Ishikawa (cell line): ENCODE measurements at regions not wholly inside any gene's neighbourhood (a gene's known extent, or its start where the extent isn't known, plus 50 kb on each side); places are given as distances from the start of the nearest gene placed in this dataset.

Source experiments
- CEBPB ChIP-seq: IDR thresholded peaks from 2 replicates; pipeline ENCODE4 v1.6.1; 2012
- CREB1 ChIP-seq: IDR thresholded peaks from 2 replicates; pipeline ENCODE4 v1.6.1; 2012; ENCODE audit warnings: low read depth
- EGR1 ChIP-seq: IDR thresholded peaks from 2 replicates; pipeline ENCODE4 v1.6.1; 2012
- EP300 ChIP-seq: IDR thresholded peaks from 2 replicates; pipeline ENCODE4 v1.6.1; 2012; ENCODE audit warnings: borderline replicate concordance
- FOXM1 ChIP-seq: IDR thresholded peaks from 2 replicates; pipeline ENCODE4 v1.6.1; 2012; ENCODE audit warnings: low read depth, borderline replicate concordance
- NFIC ChIP-seq: IDR thresholded peaks from 2 replicates; pipeline ENCODE4 v1.6.1; 2012
- RAD21 ChIP-seq: IDR thresholded peaks from 2 replicates; pipeline ENCODE4 v1.6.1; 2012; ENCODE audit warnings: low read depth
- TAF1 ChIP-seq: IDR thresholded peaks from 2 replicates; pipeline ENCODE4 v1.6.1; 2012; ENCODE audit warnings: low read depth, mild to moderate bottlenecking
- TCF12 ChIP-seq: IDR thresholded peaks from 2 replicates; pipeline ENCODE4 v1.6.1; 2012; ENCODE audit warnings: low read depth
- TEAD4 ChIP-seq: IDR thresholded peaks from 2 replicates; pipeline ENCODE4 v1.6.1; 2012
- YY1 ChIP-seq: IDR thresholded peaks from 2 replicates; pipeline ENCODE4 v1.6.1; 2012; ENCODE audit warnings: low read depth
- ZBTB7A ChIP-seq: IDR thresholded peaks from 2 replicates; pipeline ENCODE4 v1.6.1; 2012; ENCODE audit warnings: low read depth
- TF ChIP-seq, protein P1 (sequence below): IDR thresholded peaks from 2 replicates; pipeline ENCODE4 v1.6.1; 2012
- TF ChIP-seq, protein P2 (sequence below): IDR thresholded peaks from 2 replicates; pipeline ENCODE4 v1.6.1; 2012; ENCODE audit warnings: low read depth, mild to moderate bottlenecking
- TF ChIP-seq, protein P3 (sequence below): IDR thresholded peaks from 2 replicates; pipeline ENCODE4 v1.6.1; 2012

DNA sequence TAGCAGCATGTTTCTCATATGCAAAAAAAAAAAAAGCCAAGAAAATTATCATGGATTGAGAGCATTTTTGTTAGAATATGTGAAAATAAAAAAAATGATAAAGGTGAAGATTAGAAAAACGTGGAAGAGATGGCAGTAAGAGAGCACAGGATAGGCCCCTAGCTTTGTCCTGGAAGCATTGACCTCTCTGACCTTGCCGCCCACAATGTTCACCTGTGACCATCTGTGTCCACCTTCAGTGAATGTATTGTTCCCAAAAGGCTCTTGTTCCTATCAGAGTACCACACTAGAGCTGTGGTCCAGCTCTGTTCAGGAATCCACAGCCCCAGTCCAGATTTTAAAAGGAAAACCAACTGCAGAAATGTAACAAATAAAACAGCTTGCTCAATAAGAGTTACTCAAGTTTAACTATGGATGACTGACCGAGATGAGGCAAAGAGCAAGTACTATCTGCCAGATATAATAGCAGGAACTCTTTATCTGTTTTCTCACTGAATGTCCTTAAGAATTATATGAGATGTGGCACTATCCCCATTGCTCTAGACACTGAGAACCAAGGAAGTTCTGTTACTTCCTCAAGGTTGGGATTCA, 287.7 kb upstream of the STXBP5 start:
- TF ChIP-seq TAF1 (no peak), EP300 (no peak), EGR1 (no peak), NFIC (no peak), ZBTB7A (no peak), RAD21 (no peak), CREB1 (no peak), TEAD4 (no peak), YY1 (no peak), CEBPB (no peak), FOXM1 (no peak), TCF12 (no peak)
- TF ChIP-seq, protein P1, sequence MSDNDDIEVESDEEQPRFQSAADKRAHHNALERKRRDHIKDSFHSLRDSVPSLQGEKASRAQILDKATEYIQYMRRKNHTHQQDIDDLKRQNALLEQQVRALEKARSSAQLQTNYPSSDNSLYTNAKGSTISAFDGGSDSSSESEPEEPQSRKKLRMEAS, result no peak
- TF ChIP-seq, protein P2, sequence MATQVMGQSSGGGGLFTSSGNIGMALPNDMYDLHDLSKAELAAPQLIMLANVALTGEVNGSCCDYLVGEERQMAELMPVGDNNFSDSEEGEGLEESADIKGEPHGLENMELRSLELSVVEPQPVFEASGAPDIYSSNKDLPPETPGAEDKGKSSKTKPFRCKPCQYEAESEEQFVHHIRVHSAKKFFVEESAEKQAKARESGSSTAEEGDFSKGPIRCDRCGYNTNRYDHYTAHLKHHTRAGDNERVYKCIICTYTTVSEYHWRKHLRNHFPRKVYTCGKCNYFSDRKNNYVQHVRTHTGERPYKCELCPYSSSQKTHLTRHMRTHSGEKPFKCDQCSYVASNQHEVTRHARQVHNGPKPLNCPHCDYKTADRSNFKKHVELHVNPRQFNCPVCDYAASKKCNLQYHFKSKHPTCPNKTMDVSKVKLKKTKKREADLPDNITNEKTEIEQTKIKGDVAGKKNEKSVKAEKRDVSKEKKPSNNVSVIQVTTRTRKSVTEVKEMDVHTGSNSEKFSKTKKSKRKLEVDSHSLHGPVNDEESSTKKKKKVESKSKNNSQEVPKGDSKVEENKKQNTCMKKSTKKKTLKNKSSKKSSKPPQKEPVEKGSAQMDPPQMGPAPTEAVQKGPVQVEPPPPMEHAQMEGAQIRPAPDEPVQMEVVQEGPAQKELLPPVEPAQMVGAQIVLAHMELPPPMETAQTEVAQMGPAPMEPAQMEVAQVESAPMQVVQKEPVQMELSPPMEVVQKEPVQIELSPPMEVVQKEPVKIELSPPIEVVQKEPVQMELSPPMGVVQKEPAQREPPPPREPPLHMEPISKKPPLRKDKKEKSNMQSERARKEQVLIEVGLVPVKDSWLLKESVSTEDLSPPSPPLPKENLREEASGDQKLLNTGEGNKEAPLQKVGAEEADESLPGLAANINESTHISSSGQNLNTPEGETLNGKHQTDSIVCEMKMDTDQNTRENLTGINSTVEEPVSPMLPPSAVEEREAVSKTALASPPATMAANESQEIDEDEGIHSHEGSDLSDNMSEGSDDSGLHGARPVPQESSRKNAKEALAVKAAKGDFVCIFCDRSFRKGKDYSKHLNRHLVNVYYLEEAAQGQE, result no peak
- TF ChIP-seq, protein P3, sequence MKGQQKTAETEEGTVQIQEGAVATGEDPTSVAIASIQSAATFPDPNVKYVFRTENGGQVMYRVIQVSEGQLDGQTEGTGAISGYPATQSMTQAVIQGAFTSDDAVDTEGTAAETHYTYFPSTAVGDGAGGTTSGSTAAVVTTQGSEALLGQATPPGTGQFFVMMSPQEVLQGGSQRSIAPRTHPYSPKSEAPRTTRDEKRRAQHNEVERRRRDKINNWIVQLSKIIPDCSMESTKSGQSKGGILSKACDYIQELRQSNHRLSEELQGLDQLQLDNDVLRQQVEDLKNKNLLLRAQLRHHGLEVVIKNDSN, result no peak

DNA sequence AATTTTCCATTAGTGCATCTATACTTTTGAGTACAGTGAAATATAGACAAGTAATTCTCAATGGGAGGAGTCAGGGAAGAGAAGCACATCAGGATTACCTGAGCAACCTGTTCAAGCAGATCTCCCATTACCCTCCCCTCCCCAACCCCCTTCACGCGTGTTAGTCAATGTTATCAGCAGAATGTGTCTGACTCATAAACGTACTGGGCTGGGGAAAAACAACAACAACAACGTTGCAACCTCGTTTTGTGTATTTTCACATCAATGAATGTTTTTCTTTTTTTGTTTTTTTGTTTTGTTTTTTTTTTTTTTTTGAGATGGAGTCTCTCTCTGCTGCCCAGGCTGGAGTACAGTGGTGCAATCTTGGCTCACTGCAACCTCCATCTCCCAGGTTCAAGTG, 287.0 kb upstream of the STXBP5 start:
- TF ChIP-seq, protein P3, result no peak
- TF ChIP-seq RAD21 (no peak), TCF12 (no peak), EP300 (no peak), ZBTB7A (no peak), NFIC (no peak), CREB1 (no peak), CEBPB (no peak), EGR1 (no peak), TEAD4 (no peak), FOXM1 (no peak), YY1 (no peak), TAF1 (no peak)
- TF ChIP-seq, protein P2, result no peak
- TF ChIP-seq, protein P1, result no peak

DNA sequence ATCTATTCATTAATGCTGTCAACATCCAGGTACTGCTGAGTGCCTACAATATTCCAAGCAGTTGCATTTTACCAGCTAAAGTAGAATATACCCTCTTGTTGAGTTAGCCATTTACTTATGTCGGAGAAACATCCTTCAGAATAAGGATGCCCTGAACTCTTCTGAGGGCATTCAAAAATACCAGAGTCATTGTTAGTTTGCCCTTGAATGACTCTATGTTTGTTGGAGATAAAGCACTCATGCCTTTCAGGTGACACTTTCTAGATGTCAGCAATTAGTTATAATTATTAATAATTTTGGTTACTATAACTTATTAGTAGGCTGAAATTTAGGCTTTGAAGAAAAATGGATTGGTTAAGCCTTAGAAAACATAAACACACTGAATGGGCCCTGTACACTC, 286.2 kb upstream of the STXBP5 start:
- TF ChIP-seq EP300 (no peak), FOXM1 (no peak), EGR1 (no peak), TAF1 (no peak)
- TF ChIP-seq, protein P1, result no peak
- TF ChIP-seq, protein P3, result no peak

DNA sequence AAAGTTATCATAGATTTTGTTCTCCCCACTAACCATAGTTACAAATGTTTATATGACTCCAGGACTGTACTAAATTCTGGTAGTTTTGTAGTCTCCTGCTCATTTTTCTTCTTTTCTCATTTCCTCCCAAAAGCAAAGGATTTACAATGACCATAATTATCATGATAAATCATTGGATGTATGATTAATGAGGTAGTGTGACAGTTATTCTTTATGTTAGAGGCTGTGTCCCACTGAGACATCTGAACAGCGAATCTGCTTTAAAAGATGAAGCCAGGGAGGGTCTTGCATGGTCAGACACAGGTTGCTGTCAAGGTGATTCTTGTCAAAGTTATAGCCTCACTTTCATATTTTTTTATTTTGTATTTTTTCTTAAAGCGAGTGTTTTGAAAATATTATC, 285.2 kb upstream of the STXBP5 start:
- TF ChIP-seq EGR1 (no peak), RAD21 (no peak)
- TF ChIP-seq, protein P2, result no peak
